ENCODE measurements at regions not wholly inside any gene's neighbourhood (a gene's known extent, or its start where the extent isn't known, plus 50 kb on each side); places are given as distances from the start of the nearest gene placed in this dataset.

DNA sequence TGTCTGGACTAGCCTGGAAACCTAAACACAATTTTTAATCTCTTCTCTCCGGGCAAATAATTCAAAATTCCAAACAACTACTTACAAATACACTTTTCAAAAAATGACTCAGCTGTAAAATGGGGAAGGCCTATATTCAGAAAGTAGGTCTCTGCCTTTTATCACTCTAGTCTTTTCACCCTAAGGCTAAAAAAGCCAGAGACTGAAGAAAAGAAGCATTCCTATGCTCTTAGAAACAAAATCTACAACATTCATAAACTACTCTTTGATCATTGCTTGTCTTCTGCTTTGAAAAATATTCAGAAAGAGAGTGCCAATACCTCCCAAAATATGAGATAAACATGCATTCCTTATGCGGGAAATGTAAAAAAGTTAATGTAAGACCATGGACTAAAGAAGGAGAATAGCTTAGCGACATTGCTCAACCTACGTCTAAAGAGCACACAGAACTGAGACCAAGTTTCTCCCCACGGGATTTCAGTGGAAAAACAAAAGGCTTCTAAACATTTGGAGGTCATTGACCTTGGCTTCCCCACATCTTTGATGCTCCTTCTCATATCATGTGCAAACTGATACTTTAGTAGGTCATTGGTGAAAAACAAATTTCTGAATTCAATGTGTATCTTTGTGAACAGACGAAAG lies 74.4 kb upstream of the EPB41L3 start:
- Histone ChIP-seq H3K27me3 (no peaks in the 10 kb centered on the region), H3K27ac (no peak overlapping the region), H3K4me3 (no peak overlapping the region), H3K36me3 (replicated peaks in 1 of 2; ENCODE audit: insufficient read depth in 1 of 2, low read depth in 2 of 2) (no peaks in the 10 kb centered on the region), H3K9me3 (no peaks in the 10 kb centered on the region), H3K4me1 (no peaks in the 10 kb centered on the region)
- TF ChIP-seq, protein P1, sequence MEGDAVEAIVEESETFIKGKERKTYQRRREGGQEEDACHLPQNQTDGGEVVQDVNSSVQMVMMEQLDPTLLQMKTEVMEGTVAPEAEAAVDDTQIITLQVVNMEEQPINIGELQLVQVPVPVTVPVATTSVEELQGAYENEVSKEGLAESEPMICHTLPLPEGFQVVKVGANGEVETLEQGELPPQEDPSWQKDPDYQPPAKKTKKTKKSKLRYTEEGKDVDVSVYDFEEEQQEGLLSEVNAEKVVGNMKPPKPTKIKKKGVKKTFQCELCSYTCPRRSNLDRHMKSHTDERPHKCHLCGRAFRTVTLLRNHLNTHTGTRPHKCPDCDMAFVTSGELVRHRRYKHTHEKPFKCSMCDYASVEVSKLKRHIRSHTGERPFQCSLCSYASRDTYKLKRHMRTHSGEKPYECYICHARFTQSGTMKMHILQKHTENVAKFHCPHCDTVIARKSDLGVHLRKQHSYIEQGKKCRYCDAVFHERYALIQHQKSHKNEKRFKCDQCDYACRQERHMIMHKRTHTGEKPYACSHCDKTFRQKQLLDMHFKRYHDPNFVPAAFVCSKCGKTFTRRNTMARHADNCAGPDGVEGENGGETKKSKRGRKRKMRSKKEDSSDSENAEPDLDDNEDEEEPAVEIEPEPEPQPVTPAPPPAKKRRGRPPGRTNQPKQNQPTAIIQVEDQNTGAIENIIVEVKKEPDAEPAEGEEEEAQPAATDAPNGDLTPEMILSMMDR (IDR thresholded peaks at IDR 0.05), result no peak
- no peak for TF ChIP-seq POLR2A (IDR thresholded peaks at IDR 0.05)
- 66 to 80% methylated on average over 6 of the region's 6 CpGs for WGBS, 2 donors
- intact Hi-C loops (cut with DNase I), result no loop called here
- ATAC-seq (no peak), DNase-seq (no peak)

DNA sequence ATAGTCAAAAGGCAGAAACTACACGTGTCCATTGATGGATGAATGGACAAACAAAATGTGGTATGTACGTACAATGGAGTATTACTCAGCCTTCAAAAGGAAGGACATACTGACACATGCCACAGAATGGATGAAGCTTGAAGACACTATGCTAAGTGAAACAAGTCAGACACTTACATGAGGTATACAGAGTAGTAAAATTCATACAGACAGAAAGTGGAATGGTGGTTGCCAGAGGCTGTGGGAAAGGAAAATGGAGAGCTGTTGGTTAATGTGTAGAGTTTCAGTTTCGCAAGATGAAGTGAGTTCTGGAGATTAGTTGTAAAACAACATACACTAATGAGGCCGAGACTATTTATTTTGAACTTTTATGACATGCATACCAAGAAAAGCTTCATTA lies 67.4 kb upstream of the EPB41L3 start:
- Histone ChIP-seq H3K27ac (no peak overlapping the region), H3K4me1 (no peaks in the 10 kb centered on the region), H3K4me3 (no peak overlapping the region), H3K27me3 (no peaks in the 10 kb centered on the region), H3K9me3 (no peaks in the 10 kb centered on the region), H3K36me3 (replicated peaks in 1 of 2; ENCODE audit: insufficient read depth in 1 of 2, low read depth in 2 of 2) (no peaks in the 10 kb centered on the region)
- 79 to 83% methylated on average over 4 of the region's 4 CpGs for WGBS, 2 donors
- no peak for ATAC-seq
- TF ChIP-seq POLR2A (IDR thresholded peaks at IDR 0.05), result no peak
- TF ChIP-seq, protein P1 (IDR thresholded peaks at IDR 0.05), result no peak
- no peak for DNase-seq
- intact Hi-C loops (cut with DNase I), result no loop called here

GRCh38 chr18:5608846-5609245 lies 65.0 kb upstream of the EPB41L3 start:
- ATAC-seq (no peak), DNase-seq (no peak)
- Histone ChIP-seq H3K4me3 (no peak overlapping the region), H3K36me3 (replicated peaks in 1 of 2; ENCODE audit: insufficient read depth in 1 of 2, low read depth in 2 of 2) (no peaks in the 10 kb centered on the region), H3K4me1 (no peaks in the 10 kb centered on the region), H3K27ac (no peak overlapping the region), H3K27me3 (no peaks in the 10 kb centered on the region), H3K9me3 (no peaks in the 10 kb centered on the region)
- intact Hi-C loops (cut with DNase I), result no loop called here
- TF ChIP-seq POLR2A (IDR thresholded peaks at IDR 0.05), result no peak
- TF ChIP-seq, protein P1 (IDR thresholded peaks at IDR 0.05), result no peak
- 65 to 73% methylated on average over 2 of the region's 2 CpGs for WGBS, 2 donors

DNA sequence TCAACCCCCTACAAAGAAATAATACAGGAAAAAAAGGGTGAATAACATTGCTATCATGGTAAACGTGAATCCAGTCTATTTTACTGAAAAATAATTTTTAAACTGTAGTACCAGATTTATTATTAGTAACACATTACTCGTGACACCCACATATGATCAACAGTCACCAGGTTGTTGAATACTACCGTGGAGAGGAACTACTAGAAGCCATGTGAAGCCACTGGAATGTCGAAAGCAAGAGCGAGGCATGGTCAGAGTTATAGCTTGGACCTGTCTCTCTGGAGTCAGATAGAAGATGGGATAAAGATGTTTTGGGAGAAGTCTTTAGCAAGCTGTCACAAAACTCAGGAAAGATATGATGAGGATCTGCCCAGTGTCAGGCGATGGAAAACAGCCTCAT lies 63.2 kb upstream of the EPB41L3 start:
- Histone ChIP-seq H3K4me1 (no peaks in the 10 kb centered on the region), H3K27ac (no peak overlapping the region), H3K9me3 (no peaks in the 10 kb centered on the region), H3K27me3 (no peaks in the 10 kb centered on the region), H3K4me3 (no peak overlapping the region), H3K36me3 (replicated peaks in 1 of 2; ENCODE audit: insufficient read depth in 1 of 2, low read depth in 2 of 2) (no peaks in the 10 kb centered on the region)
- no peak for DNase-seq
- ATAC-seq, result no peak
- 62 to 72% methylated on average over 6 of the region's 6 CpGs for WGBS, 2 donors
- intact Hi-C loops (cut with DNase I), result no loop called here
- TF ChIP-seq, protein P1 (IDR thresholded peaks at IDR 0.05), result no peak
- TF ChIP-seq POLR2A (IDR thresholded peaks at IDR 0.05), result no peak

GRCh38 chr18:5604778-5605177 lies 61.0 kb upstream of the EPB41L3 start:
- H3K27me3 ChIP-seq, result no peaks in the 10 kb centered on the region
- H3K27ac ChIP-seq, result no peak overlapping the region
- DNase-seq (no peak), ATAC-seq (no peak)
- 64 to 68% methylated on average over 2 of the region's 2 CpGs for WGBS, 2 donors
- H3K36me3 ChIP-seq (replicated peaks in 1 of 2; ENCODE audit: insufficient read depth in 1 of 2, low read depth in 2 of 2), result no peaks in the 10 kb centered on the region
- no peak for TF ChIP-seq POLR2A (IDR thresholded peaks at IDR 0.05)
- TF ChIP-seq, protein P1 (IDR thresholded peaks at IDR 0.05), result no peak
- H3K4me1 ChIP-seq, result no peaks in the 10 kb centered on the region
- intact Hi-C loops (cut with DNase I), result no loop called here
- no peaks in the 10 kb centered on the region for H3K9me3 ChIP-seq
- H3K4me3 ChIP-seq, result no peak overlapping the region

All from body of pancreas (tissue), 4 donors.